Peyer's patch (tissue), 4 donors: ENCODE measurements at regions not wholly inside any gene's neighbourhood (a gene's known extent, or its start where the extent isn't known, plus 50 kb on each side); places are given as distances from the start of the nearest gene placed in this dataset.

Experiments used
- POLR2A ChIP-seq, 2 donors: fragments of 450-650 bp; IDR thresholded peaks; one replicate each; pipeline ENCODE4 v1.5.1; 2017; ENCODE audit warnings: antibody characterized with exemption in 2 of 2, mild to moderate bottlenecking in 2 of 2, moderate library complexity in 2 of 2
- TF ChIP-seq, protein P1 (sequence below), 6 experiments: fragments of 450-650 bp in 4 of 6; fragments of 200-600 bp in 2 of 6; sonication (generic) in 1 of 6; IDR thresholded peaks; one replicate each; pipeline ENCODE4 v1.5.1; 2017 to 2019; ENCODE audit warnings: antibody characterized with exemption in 6 of 6, mild to moderate bottlenecking in 3 of 6, moderate library complexity in 1 of 6

DNA sequence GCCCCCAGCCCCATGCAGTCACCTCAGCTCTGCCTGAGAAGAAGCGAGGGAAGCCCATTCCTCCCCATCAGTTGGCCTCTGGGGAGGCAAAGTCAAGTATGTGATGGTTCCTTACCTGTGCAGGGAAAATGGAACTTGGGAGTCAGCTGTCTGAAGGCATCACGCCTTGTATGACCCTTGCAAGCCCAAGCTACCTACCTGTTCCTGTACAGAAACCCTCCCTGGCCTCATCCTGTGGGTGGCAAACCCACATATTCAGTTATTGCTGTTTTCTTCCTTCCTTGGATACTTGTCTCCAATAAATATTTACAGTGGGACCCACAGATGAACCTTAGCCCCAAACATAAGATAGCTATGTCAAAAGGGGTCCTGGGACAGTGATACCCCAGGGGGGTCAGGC is 92.2 kb upstream of the MLN start:
- TF ChIP-seq, protein P1, sequence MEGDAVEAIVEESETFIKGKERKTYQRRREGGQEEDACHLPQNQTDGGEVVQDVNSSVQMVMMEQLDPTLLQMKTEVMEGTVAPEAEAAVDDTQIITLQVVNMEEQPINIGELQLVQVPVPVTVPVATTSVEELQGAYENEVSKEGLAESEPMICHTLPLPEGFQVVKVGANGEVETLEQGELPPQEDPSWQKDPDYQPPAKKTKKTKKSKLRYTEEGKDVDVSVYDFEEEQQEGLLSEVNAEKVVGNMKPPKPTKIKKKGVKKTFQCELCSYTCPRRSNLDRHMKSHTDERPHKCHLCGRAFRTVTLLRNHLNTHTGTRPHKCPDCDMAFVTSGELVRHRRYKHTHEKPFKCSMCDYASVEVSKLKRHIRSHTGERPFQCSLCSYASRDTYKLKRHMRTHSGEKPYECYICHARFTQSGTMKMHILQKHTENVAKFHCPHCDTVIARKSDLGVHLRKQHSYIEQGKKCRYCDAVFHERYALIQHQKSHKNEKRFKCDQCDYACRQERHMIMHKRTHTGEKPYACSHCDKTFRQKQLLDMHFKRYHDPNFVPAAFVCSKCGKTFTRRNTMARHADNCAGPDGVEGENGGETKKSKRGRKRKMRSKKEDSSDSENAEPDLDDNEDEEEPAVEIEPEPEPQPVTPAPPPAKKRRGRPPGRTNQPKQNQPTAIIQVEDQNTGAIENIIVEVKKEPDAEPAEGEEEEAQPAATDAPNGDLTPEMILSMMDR (IDR thresholded peaks at IDR 0.05): no peak
- no peak for TF ChIP-seq POLR2A (IDR thresholded peaks at IDR 0.05)
